ENCODE measurements at regions not wholly inside any gene's neighbourhood (a gene's known extent, or its start where the extent isn't known, plus 50 kb on each side); places are given as distances from the start of the nearest gene placed in this dataset.

DNA sequence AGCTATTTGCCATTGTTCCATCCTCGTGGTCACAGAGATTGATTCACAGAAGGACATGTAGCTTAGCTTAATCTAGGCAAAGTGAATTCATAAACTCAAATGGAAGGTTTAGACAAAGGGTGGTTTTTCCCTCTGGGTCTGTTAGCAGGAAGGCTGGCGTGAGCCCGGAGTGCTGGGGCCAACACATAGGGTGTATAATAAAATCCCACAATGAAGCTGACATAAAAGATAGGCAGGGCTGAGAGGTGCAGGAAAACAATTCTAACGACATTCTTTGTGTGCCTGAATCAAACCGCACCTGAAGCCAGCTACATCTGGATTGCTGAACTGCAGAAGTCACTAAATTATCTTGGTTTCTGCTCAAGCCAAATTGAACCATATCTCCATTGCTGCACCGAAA lies 173.9 kb downstream of the MAF start:
- DNase-seq (ENCODE audit: low spot score): no peak
- no peaks in the 10 kb centered on the region; the same call in 1 of the 2 replicates for H3K27me3 Mint-ChIP-seq (ENCODE audit: low read depth)
- H3K36me3 Mint-ChIP-seq: no peaks in the 10 kb centered on the region
- H3K27ac Mint-ChIP-seq: no peak overlapping the region
- no peak for ATAC-seq
- H3K4me3 Mint-ChIP-seq: no peak overlapping the region
- H3K9me3 Mint-ChIP-seq: no peaks in the 10 kb centered on the region
- H3K4me1 Mint-ChIP-seq: peaks cover 20% of the 10 kb centered on the region
- ChIA-PET CTCF (no interaction called here), POLR2A (no interaction called here)
- TF ChIP-seq TCF7 (CRISPR knock-in tag; IDR thresholded peaks at IDR 0.05; ENCODE audit: low read depth) (no peak), NR2C2 (CRISPR knock-in tag; IDR thresholded peaks at IDR 0.05) (no peak), SMAD3 (CRISPR knock-in tag; IDR thresholded peaks at IDR 0.05; ENCODE audit: borderline replicate concordance) (no peak), TEAD1 (CRISPR knock-in tag; IDR thresholded peaks at IDR 0.05) (no peak), ZNF396 (CRISPR knock-in tag; IDR thresholded peaks at IDR 0.05; ENCODE audit: borderline replicate concordance) (no peak), OVOL2 (CRISPR knock-in tag; IDR thresholded peaks at IDR 0.05; ENCODE audit: borderline replicate concordance) (no peak), TP53 (CRISPR knock-in tag; IDR thresholded peaks at IDR 0.05) (no peak), SMAD4 (CRISPR knock-in tag; IDR thresholded peaks at IDR 0.05) (no peak), GRHL2 (CRISPR knock-in tag; IDR thresholded peaks at IDR 0.05; ENCODE audit: insufficient replicate concordance, severe bottlenecking) (no peak), SOX15 (CRISPR knock-in tag; IDR thresholded peaks at IDR 0.05) (no peak), SP1 (CRISPR knock-in tag; conservative IDR thresholded peaks at IDR 0.05) (no peak), ZNF138 (CRISPR knock-in tag; conservative IDR thresholded peaks at IDR 0.05) (no peak)
- TF ChIP-seq, protein P1, sequence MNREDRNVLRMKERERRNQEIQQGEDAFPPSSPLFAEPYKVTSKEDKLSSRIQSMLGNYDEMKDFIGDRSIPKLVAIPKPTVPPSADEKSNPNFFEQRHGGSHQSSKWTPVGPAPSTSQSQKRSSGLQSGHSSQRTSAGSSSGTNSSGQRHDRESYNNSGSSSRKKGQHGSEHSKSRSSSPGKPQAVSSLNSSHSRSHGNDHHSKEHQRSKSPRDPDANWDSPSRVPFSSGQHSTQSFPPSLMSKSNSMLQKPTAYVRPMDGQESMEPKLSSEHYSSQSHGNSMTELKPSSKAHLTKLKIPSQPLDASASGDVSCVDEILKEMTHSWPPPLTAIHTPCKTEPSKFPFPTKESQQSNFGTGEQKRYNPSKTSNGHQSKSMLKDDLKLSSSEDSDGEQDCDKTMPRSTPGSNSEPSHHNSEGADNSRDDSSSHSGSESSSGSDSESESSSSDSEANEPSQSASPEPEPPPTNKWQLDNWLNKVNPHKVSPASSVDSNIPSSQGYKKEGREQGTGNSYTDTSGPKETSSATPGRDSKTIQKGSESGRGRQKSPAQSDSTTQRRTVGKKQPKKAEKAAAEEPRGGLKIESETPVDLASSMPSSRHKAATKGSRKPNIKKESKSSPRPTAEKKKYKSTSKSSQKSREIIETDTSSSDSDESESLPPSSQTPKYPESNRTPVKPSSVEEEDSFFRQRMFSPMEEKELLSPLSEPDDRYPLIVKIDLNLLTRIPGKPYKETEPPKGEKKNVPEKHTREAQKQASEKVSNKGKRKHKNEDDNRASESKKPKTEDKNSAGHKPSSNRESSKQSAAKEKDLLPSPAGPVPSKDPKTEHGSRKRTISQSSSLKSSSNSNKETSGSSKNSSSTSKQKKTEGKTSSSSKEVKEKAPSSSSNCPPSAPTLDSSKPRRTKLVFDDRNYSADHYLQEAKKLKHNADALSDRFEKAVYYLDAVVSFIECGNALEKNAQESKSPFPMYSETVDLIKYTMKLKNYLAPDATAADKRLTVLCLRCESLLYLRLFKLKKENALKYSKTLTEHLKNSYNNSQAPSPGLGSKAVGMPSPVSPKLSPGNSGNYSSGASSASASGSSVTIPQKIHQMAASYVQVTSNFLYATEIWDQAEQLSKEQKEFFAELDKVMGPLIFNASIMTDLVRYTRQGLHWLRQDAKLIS (CRISPR knock-in tag; IDR thresholded peaks at IDR 0.05; ENCODE audit: borderline replicate concordance): no peak
- TF ChIP-seq, protein P2, sequence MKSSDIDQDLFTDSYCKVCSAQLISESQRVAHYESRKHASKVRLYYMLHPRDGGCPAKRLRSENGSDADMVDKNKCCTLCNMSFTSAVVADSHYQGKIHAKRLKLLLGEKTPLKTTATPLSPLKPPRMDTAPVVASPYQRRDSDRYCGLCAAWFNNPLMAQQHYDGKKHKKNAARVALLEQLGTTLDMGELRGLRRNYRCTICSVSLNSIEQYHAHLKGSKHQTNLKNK (CRISPR knock-in tag; IDR thresholded peaks at IDR 0.05): no peak
- TF ChIP-seq, protein P3, sequence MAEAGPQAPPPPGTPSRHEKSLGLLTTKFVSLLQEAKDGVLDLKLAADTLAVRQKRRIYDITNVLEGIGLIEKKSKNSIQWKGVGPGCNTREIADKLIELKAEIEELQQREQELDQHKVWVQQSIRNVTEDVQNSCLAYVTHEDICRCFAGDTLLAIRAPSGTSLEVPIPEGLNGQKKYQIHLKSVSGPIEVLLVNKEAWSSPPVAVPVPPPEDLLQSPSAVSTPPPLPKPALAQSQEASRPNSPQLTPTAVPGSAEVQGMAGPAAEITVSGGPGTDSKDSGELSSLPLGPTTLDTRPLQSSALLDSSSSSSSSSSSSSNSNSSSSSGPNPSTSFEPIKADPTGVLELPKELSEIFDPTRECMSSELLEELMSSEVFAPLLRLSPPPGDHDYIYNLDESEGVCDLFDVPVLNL (CRISPR knock-in tag; IDR thresholded peaks at IDR 0.05; ENCODE audit: borderline replicate concordance, low read depth): no peak
- TF ChIP-seq, protein P4, sequence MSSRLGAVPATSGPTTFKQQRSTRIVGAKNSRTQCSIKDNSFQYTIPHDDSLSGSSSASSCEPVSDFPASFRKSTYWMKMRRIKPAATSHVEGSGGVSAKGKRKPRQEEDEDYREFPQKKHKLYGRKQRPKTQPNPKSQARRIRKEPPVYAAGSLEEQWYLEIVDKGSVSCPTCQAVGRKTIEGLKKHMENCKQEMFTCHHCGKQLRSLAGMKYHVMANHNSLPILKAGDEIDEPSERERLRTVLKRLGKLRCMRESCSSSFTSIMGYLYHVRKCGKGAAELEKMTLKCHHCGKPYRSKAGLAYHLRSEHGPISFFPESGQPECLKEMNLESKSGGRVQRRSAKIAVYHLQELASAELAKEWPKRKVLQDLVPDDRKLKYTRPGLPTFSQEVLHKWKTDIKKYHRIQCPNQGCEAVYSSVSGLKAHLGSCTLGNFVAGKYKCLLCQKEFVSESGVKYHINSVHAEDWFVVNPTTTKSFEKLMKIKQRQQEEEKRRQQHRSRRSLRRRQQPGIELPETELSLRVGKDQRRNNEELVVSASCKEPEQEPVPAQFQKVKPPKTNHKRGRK (CRISPR knock-in tag; IDR thresholded peaks at IDR 0.05; ENCODE audit: borderline replicate concordance): no peak

DNA sequence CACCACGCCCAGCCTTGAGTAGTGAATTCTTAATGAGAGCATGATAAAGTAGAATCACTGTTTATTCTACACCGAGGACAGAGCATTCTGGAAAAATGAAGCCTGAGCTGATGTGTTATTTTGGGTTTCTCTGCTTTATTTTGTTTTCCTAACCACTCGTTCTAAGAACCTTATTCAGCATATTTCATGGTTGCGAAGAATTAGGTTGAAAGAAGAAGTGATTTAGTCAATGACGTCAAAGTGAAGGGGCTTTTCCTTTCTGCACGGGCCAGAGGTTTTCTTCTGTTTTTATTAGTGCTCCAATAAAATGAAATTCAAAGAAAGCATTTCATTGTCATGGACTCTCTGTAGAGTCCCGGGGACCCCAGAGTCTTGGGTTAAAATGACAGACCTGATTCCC lies 178.5 kb downstream of the MAF start:
- H3K4me1 Mint-ChIP-seq: peaks cover 21% of the 10 kb centered on the region
- H3K27me3 Mint-ChIP-seq (ENCODE audit: low read depth): no peaks in the 10 kb centered on the region
- DNase-seq (ENCODE audit: low spot score) (no peak), ATAC-seq (no peak)
- no peaks in the 10 kb centered on the region for H3K36me3 Mint-ChIP-seq
- POLR2A ChIA-PET: no interaction called here
- CTCF ChIA-PET: no interaction called here
- no peak overlapping the region for H3K4me3 Mint-ChIP-seq
- no peaks in the 10 kb centered on the region for H3K9me3 Mint-ChIP-seq
- no peak overlapping the region for H3K27ac Mint-ChIP-seq
- TF ChIP-seq, protein P5, sequence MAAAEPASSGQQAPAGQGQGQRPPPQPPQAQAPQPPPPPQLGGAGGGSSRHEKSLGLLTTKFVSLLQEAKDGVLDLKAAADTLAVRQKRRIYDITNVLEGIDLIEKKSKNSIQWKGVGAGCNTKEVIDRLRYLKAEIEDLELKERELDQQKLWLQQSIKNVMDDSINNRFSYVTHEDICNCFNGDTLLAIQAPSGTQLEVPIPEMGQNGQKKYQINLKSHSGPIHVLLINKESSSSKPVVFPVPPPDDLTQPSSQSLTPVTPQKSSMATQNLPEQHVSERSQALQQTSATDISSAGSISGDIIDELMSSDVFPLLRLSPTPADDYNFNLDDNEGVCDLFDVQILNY (CRISPR knock-in tag; IDR thresholded peaks at IDR 0.05): no peak
- TF ChIP-seq ESRRA (CRISPR knock-in tag; IDR thresholded peaks at IDR 0.05; ENCODE audit: borderline replicate concordance): no peak
- TF ChIP-seq ZNF219 (CRISPR knock-in tag; IDR thresholded peaks at IDR 0.05; ENCODE audit: borderline replicate concordance): no peak
- TF ChIP-seq FOXK1 (CRISPR knock-in tag; IDR thresholded peaks at IDR 0.05): no peak
- no peak for TF ChIP-seq ZBTB21 (CRISPR knock-in tag; IDR thresholded peaks at IDR 0.05; ENCODE audit: borderline replicate concordance)
- no peak for TF ChIP-seq ZNF263 (CRISPR knock-in tag; IDR thresholded peaks at IDR 0.05; ENCODE audit: low read depth)
- TF ChIP-seq NR3C1 (CRISPR knock-in tag; conservative IDR thresholded peaks at IDR 0.05; ENCODE audit: low read depth): no peak
- no peak for TF ChIP-seq KAT7 (CRISPR knock-in tag; IDR thresholded peaks at IDR 0.05; ENCODE audit: borderline replicate concordance)
- TF ChIP-seq, protein P6, sequence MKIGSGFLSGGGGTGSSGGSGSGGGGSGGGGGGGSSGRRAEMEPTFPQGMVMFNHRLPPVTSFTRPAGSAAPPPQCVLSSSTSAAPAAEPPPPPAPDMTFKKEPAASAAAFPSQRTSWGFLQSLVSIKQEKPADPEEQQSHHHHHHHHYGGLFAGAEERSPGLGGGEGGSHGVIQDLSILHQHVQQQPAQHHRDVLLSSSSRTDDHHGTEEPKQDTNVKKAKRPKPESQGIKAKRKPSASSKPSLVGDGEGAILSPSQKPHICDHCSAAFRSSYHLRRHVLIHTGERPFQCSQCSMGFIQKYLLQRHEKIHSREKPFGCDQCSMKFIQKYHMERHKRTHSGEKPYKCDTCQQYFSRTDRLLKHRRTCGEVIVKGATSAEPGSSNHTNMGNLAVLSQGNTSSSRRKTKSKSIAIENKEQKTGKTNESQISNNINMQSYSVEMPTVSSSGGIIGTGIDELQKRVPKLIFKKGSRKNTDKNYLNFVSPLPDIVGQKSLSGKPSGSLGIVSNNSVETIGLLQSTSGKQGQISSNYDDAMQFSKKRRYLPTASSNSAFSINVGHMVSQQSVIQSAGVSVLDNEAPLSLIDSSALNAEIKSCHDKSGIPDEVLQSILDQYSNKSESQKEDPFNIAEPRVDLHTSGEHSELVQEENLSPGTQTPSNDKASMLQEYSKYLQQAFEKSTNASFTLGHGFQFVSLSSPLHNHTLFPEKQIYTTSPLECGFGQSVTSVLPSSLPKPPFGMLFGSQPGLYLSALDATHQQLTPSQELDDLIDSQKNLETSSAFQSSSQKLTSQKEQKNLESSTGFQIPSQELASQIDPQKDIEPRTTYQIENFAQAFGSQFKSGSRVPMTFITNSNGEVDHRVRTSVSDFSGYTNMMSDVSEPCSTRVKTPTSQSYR (CRISPR knock-in tag; IDR thresholded peaks at IDR 0.05): no peak
